GM18520 (cell line): ENCODE measurements at regions not wholly inside any gene's neighbourhood (a gene's known extent, or its start where the extent isn't known, plus 50 kb on each side); places are given as distances from the start of the nearest gene placed in this dataset.

Experiments used
- ATAC-seq: cut with Tn5 transposase; IDR thresholded peaks from one replicate; pipeline ENCODE4 v1.9.1; 2021; ENCODE audit not compliant: unreplicated experiment

DNA sequence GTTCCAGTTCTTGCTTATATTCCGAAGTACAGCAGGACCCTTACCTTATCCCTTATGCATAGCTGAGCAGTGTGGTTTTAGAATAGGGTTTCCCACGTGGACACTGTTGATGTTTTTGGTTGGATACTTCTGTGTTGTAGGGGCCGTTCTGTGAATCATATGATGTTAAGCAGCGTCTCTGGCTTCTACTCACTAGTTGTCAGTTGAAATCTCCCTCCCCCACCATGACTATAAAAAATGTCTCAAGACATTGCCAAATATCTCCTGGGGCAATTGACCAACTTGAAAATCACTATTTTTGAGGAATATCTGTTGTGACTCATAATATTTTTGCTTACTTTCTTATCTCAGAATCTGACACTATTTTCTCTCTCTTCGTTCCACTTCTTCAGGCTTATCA is 713.7 kb downstream of the TSN start:
- no peak for ATAC-seq

DNA sequence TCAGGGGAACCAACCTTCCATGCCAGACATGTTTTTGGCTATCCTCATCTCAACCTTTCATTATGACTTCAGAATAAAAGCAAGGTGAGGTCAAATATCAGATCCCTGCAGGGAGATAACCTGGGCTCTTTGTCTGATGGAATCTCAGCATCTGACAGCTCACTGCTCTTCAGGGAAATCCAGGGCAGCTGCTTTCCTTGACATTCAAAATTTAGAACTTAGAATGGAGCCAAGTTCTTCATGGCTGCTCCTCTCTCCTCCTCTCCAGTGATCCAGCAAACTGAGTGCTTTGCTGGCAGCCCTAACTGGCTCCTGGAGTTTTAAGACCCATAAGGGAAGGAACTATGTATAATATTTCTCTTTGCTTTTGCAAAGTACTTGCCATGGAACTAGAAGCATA is 716.3 kb downstream of the TSN start:
- ATAC-seq: no peak

DNA sequence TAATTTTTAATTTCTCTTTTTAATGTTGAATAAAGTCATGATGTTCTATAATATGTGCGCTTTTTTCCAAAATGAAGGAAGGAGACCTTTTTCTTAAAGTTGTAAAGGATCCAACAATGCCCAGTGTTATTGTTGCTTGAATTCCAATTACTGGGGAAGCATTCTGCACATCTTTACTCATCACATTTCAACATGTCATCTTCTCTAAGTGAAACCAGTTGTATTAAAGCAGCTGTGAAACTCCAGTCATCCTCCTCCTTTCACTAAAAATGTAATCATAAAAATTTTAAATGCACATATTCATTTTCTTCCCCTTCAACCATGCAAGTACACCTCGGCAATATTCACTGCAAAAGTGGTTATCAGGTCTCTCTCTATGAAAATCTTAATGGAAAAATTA is 722.7 kb downstream of the TSN start:
- ATAC-seq: no peak

DNA sequence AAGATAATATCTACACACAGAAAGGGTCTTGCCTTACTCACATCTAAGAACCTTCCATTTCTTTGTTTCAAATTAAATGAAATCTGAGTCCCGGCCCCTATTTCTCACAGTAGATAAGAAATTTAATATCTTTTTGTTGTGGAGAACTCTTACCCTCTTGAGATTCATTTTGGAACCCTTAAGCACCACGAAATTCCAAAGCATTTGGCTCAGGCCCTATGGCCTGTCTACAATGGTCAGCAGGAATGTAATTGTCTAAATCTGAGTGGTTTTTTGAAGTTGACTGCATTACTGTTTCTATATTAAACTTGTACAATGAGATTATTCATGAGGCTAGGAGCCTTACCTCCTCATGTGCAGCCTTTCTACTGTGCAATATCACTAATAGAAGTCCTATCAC is 723.3 kb downstream of the TSN start:
- no peak for ATAC-seq

DNA sequence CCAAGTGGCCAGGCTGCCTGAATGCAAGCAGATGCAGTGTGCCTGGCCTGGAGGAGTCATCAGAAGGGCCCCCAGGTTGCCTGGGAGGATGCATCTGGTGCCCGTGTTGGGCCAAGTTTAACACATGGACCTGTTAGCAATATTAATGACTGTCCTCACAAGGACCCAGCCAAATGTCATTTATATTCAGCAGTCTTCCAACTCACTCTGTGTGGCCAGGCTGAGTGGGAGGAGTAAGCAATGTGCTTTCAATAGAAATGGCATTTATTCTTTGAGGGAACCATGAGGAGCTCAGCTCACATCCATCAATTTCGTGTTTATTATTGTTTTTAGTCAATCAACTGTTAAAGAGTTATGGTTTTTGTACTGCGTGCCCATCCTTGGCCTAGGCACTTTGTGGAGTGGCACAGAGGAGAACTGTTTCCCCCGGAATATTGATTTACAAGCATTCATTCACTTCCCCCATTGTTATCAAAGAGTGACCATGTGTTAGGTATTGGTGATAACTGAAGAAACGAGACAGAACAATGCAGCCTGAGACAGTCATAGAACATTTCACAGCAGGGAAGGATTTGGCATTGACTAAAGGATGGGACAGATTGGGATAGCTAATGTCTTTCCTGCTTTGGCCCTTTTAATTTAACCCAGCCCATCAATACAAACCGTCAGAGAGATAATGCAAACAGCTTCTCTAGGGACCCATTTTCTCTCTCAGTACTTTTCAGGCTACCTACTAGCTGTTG is 725.2 kb downstream of the TSN start:
- ATAC-seq: no peak

DNA sequence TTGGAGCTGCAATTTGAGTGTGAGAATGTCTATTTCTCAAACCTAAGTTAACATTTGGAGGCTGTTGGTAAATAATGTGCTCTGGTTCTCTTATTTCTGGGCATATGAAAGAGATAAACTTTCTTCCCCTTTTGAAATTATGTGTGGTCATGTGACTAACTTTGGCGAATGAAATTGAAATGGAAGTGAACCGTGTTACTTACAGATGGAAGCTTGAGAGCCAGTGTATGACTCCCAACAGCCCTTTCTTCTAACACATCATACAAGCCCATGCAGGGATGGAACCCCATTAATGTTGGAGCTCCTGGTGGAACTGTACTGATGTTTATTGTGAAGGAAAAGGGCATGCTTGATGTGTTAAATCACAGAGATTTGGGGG is 725.8 kb downstream of the TSN start:
- no peak for ATAC-seq

DNA sequence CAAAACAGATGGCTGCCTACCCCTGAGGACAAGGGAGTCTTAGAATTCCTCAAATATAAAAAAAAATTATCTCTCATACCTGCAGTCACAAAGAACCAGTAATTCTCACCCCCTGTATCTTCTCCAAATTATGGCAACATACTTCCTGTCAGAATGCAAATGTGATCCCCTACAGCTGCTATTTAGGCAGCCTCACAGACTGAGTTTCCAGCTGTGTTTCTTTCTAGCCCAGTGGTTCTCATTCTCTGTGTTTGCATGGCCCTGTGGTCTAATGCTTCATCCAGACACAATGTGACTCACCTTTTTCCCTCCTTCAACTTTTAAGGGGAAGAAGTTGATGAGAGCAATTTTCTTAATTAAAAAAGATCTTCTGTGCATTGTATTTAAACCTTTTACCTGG is 726.3 kb downstream of the TSN start:
- no peak for ATAC-seq

DNA sequence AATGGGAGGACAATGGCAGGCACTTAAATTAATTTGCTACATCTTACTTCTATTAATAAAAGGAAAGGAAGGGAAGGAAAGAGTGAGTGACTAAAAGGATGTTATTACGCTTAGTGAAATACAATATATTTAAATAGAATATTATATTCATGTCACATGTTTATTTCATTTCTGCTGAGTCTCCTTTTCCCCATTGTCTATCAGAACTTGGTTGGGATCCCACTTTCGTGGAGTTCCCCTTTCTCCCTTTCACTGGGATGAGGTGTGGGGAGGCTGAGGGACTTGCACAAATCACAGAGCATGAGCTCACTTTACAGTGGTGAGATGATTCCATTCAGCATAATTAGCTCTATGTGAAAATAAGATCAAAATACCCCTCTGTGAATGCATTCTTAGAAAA is 730.6 kb downstream of the TSN start:
- ATAC-seq: no peak

DNA sequence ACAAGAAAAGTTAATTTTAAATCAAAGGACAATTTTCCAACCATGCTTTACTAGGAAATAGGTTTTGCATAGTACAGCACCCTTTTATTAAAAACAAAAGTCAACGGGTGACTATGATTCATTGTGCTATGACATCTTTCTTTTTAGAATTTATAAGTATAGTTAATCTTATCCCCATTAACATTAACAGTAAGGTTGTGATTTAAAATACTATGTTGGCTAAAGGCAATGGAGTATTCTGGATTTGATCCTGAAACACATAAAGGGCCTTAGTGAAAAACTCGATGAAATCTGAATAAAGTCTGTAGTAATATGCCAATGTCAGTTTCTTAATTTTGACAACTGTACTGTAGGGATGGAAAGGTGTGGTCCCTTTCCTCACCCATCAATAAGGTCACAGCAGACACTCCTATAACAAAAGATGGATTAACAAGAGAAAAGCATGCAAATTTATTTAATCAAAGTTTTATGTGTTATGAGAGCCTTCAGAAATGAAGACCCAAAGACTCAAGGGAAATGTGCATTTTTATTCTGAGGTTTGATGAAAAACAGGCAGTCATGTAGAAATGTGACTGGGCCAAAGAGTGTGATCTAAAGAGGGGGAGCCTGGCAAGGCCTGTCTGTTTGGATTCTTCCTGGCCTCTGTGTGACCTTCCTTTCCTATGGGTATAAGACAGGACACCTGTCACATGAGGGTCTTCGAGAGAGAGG is 731.4 kb downstream of the TSN start:
- no peak for ATAC-seq

DNA sequence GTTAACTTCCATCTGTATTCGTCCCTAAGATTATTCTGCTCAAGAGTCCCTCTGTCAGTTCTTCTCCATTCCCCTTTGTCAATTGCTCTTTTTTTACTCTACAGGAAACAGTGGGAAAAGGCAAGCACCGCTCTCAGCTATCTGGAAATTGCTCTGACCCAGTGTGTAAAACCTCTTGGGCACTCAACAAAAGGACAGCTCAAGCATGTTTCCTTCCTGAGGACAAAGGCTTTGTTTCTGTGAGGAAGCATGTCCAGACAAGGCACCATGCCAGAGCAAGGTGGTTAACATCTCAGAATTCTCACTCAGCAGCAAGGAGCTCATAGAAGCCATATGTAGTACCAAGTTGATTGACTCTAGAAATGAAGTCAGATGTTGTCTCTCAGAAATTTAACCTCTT is 735.6 kb downstream of the TSN start:
- ATAC-seq: no peak

DNA sequence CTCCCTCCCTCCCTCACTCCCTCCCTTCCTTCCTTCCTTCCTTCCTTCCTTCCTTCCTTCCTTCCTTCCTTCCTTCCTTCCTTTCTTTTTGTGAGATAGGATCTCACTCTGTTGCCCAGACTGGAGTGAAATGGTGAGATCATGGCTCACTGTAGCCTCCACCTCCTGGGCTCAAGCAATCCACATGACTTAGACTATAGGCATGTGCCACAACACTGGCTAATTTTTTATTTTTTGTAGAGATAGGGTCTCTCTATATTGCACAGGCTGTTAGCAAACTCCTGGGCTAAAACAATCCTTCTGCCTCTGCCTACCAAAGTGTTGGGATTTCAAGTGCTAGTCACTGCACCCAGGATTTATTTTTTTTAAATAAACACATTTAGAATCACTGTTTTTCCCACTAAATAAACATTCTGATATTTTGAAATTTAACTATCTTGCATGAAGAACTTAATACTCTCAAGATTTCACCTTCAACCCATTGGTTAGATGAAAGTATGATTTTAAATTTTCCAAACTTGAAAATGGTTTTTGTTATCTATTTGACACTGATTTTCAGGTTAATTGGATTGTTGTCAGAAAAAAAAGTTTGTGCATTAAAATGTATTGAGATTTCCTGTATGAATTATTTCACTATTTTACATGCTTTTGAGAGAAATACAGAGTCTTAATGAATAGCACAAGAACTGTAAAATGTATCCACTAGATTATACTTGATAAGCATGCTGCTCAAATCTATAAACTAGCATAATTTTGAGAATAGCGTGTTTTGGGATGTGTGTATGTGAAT is 745.1 kb downstream of the TSN start:
- no peak for ATAC-seq

DNA sequence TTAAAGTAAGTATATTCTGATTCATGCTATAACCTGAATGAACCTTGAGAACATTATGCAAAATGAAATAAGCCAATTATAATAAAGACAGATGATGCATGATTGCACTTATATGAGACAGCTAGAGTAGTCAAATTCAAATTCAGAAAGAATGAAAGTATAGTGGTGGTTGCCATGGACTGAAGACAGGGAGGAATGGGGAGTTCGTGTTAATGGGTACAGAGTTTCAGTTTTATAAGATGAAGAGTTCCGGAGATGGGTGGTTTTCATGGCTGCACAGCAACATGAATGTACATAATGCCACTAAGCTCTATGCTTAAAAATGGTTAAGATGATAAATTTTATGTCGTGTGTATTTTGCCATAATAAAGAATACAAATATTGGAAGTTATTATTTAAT is 751.2 kb downstream of the TSN start:
- no peak for ATAC-seq

DNA sequence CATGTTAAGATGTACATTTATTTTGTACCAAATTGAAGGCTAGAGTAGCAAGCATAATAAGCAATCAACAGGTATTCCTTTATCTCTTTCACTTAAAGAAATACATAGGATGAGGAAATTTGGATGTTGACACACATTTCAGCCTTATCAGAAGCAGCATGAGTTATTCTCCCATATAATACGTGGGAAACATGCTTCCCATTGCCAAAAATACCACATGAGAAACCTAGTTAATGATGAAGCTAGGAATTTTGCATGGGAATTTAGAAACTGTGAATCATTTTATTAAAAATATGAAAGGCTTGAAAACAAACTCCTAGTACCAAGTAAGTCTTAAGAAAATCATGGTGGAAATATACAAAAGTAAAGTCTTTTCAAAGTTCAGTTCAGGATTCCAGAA is 751.8 kb downstream of the TSN start:
- no peak for ATAC-seq

DNA sequence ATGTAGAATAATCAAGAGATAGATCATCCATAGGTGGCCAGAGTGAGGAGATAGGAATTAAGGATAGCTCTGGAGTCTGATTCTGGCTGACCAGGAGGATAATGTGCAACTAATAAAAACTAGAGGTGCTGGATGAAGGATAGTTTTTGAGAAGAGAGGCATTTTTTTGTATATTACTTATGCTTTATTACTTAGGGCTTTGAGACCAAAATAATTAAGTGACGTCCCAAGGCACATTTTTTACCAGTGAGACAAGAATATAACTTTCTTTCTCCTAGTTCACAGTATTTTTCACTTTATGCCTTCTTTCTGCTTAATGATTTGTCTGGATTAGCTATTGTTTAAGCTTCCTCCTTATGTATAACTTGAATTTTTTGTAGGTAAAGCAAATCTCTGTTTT is 756.6 kb downstream of the TSN start:
- ATAC-seq: no peak

DNA sequence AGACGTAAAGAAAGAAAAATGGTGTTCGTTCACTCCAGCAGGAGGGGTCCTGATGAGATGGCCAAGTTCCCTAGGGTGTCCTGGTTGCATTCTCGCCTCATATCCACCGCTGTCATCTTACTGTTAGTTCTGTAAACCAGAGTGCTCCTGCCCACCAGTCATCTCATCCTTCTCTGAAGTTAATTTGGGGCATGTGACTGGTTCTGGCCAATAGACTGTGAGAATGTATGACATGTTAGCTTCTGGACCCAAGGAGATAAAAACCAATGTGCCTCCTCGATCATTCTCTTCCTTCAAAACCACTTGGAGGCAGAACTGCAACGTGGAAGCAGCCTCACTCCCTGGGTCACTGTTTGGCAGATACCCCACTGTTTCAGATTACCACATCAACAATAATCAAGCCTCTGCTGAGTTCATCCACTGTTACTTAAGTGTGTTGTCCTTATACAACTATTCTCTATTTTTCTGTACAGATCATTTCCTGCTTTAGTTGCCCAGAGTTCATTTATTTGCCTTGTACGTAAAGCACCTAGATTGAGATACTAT is 759.1 kb downstream of the TSN start:
- no peak for ATAC-seq

DNA sequence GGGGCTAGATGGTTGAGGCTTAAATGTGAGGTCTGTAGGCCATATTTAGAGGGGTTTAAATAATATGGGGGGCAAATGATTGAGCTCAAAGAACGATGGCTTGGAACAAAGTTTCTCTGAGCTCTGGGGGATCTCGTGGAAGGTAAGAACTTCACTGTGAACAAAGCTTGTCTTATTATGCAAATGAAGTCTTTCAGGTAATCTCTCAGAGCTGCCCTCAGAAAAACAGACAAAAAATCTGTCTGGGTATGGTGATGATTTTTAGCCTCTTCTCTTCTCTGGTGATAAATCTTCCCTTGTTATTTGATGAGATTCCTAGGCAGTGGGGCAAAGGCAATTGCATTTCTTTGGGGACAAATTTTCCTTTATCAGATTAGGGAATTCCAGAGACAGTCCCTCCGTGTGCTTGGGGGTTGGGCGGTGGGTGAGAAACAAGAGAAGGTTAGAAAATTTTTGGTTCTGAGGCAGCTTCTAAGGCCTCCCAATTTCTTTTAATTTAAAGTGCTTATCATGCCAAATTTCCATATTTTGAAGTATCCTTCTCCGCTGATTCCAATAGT is 760.4 kb downstream of the TSN start:
- ATAC-seq: no peak

DNA sequence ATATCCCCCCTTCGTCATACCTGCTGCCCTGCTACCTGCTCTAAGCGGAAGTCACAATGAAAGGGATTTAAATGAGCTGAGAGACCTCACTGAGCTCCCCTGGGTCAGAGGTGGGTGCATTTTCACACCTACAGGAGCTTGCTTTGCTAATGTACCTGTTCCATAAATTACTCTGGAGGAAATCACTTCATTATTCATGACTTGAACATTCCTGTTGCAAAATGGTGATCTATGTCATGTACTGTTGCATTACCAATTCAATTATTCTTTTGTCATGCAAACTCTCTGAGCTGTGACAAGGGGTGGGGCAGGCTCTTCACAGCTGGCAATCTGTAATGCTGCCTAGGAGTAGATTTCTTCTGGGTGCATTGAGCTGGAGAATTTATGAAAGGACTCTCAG is 761.3 kb downstream of the TSN start:
- no peak for ATAC-seq

DNA sequence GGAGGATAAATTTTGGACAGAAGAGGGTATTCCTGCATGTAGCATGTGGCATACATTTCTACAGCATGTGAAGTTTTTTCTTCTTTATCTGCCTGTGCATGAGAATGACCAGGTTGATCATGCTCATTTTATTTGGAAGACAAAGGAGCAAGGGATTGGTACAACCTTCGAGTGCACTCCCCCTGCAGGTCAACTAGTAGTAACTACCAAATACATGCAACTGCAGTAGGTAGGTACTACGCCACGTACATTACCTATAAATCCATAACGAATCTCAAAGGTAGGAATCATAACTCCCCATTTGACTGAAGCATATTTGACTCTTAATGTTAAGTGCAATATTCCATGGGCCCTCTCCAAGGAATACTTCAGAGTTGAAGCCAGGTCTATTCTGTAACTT is 763.9 kb downstream of the TSN start:
- ATAC-seq: no peak

DNA sequence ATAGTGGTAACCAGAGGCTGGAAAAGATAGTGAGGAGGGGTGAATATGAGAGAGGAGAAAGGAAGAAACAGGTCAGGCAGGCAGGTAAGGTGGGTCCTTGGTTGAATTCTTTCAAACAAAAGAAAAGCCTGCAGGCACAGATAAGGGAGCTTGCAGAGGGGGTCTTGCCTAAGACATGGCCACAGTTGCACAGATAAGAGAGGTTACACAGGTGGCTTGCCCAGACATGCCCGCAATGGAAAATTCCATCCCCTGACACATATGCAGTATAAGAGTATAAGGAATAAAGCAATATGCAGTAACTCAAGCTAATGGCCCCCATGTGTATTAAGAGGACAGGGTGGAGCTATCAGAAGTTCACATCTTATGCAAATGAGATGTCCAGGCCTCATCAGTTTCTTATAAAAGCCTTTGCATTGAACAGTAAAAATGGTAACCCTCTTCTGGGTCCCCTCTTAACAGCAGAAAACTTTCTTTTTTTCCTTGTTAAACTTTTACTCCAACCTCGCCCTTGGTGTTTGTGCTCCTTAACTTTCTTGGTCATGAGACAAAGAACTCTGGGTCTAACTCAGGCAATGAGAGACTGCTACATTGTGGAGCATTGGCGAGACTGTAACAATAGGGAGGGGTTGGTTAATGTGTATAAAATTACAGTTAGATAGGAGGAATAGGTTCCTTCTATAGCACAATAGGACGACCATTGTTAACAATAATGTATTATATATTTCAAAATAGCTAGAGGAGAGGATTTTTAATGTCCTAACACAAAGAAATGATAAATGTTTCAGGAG is 764.6 kb downstream of the TSN start:
- ATAC-seq: no peak

DNA sequence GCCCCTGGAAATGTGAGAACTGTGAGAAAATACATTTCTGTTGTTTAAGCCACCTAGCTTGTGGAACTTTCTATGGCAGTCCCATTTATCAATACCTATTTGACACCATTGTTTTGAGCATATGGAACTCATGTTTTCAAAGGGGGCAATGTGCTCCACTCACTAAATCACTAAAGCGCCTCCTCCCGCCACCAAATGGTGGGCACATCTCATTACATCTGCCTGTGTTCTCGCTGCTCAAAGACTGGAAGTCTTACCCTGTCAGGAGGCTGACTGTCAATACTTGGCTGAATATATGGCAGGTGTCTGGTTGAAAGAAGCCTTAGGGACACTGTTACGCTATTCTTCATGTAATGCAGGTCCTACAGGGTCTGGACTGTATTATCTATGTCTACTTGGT is 767.7 kb downstream of the TSN start:
- ATAC-seq: no peak

DNA sequence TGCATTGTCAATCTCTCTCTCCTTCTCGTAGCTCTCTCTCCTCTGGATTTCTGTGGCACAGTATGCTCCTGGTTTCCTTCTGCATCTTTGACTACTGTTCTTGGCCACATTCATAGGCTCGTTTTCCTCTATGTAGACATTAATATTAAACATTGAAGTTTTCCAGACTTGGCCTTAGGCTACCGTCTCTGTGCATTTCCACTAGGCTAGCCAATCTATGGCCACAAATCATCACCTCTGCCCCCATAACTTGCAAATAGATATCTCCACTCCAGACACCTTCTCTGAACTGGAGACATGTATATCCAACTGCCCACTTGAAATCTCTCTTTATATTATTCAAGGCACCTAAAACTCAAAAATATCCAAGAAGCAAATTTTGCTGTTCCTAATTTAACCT is 768.5 kb downstream of the TSN start:
- no peak for ATAC-seq
